ENCODE measurements at regions not wholly inside any gene's neighbourhood (a gene's known extent, or its start where the extent isn't known, plus 50 kb on each side); places are given as distances from the start of the nearest gene placed in this dataset.
"Not testable (repeated sequence)": the region's sequence is repeated elsewhere in the genome, so short reads cannot be mapped to it uniquely, and the experiment has no call there.

- DNase-seq: no peak
These were observed 111.4 kb upstream of the PLAAT1 start for GRCh38 chr3:193129607-193130006.

DNA sequence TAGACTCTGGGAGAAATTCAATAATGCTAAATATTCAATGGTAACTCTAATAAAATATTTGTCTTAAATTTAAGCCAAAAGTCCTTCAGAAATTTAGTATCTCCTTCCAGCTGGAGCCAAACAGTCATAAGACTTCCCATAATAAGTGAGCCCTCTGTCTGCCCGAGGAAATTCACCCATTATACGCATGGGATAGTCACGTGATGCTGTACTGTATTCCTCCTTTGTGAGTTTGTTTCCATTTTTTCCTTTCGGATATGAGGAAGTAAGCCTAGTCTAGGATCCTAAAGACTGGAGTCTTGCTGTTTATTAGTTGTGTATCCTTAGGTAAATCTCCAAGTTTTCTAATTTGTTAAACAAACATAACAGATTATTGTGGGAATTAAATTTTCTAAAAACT, 110.4 kb upstream of the PLAAT1 start:
- no peak for DNase-seq

DNA sequence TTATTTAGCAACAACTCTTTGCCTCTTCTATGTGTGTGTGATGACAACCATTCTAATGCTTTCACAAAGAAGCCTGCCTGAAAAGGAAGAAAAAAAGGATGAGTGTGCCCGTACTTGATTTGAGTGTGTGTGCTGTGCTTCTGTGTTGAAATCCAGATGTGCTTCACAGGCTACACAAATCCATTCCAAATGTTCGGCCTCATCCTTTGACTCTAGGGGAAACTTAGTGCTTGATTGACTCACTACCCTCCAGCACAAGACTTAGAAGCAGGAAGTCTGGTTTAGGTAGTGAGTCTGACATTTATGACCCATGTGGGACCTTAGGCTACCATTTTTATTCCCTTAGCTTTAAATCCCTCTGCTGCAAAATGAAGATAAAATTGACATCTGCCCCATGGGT, 108.8 kb upstream of the PLAAT1 start:
- peak; percentile 74 for DNase-seq

DNA sequence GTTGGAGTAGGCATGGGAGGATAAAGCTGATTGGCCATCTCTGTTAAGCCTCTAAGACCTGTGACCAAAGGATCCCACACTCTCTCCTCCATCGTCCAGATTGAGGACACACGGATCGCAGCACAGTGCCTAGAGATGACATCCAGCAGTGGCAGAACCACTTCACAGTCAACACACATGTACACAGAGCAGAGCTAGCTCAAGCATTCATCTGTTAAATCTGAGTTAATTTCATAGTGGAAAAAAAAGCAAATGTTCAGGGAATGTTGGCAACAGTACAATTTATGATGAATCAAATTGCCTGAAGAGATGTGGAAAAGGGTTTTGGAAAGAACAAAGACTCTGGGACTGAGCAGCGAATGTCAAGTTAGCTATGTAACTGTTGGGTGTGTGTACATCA, 108.1 kb upstream of the PLAAT1 start:
- DNase-seq: peak; percentile 81

GRCh38 chr3:193134856-193135255, 106.2 kb upstream of the PLAAT1 start:
- peak; percentile 95 for DNase-seq

DNA sequence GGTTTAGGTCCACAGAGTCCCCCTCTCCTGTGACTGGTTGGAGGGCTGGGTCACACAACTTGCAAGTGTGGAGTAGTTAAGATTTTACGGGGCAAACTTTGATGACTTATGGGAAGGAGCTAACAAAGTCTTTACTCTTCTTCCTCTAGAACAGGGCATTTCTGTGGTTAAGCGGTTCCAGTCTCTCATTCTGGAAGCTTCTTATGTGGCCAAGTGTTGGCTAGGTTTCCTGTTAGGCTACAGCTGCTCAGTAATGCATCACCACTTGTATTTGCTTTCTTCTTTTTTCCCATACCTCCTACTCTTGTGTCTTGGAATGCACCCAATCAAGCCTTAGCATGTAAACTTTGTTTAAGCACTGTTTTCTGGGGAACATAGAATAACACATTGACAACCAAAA, 100.6 kb upstream of the PLAAT1 start:
- DNase-seq: peak; percentile 73

DNA sequence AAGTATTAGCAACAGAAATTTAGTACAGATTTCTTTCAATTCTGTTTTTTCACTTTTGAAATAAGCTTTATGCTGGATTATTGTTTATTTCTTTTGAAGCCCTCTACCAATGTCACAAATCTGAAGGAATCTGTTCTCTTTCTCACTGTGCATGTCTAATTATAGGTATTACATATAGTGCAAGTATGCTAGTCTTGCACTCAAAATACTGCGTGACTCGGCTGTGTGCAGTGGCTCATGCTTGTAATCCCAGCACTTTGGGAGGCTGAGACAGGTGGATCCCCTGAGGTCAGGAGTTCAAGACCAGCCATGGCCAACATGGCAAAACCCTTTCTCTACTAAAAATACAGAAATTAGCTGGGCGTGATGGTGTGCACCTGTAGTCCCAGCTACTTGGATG, 95.8 kb upstream of the PLAAT1 start:
- DNase-seq: no peak

DNA sequence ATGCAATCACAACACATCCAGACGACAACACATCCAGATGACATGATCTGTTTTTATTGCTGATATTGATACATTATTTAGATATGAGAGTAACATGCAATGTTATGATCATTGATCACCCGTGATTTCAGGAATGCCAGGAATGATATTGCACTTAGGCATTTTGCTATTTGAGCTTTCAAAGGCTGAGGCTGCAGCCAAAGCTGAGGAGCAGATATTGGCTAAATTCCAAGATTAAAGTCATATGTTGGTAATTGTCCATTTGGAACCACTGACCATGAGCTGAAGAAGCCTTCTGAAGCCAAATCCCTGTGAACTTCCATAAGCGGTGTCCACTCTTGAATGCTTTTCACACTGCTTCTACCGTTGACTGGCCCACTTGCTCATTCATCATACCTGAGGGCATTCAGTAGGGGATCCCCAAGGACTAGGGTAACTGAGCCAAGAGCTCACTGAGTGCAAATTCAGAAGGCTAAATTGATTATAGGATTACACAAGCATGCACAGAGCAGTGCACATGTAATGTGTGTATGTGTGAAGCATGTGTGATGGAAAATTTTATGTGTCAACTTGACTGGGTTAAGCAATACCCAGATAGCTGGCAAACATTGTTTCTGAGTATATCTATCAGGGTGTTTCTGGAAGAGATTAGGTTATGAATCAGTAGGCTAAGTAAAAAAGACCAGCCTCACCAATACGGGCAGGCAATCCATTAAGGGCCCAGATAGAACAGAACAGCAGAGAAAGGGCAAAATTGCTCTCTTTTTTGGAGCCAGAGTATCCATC, 92.1 kb upstream of the PLAAT1 start:
- peak; percentile 26 for DNase-seq

GRCh38 chr3:193149998-193150397, 91.0 kb upstream of the PLAAT1 start:
- no peak for DNase-seq

DNA sequence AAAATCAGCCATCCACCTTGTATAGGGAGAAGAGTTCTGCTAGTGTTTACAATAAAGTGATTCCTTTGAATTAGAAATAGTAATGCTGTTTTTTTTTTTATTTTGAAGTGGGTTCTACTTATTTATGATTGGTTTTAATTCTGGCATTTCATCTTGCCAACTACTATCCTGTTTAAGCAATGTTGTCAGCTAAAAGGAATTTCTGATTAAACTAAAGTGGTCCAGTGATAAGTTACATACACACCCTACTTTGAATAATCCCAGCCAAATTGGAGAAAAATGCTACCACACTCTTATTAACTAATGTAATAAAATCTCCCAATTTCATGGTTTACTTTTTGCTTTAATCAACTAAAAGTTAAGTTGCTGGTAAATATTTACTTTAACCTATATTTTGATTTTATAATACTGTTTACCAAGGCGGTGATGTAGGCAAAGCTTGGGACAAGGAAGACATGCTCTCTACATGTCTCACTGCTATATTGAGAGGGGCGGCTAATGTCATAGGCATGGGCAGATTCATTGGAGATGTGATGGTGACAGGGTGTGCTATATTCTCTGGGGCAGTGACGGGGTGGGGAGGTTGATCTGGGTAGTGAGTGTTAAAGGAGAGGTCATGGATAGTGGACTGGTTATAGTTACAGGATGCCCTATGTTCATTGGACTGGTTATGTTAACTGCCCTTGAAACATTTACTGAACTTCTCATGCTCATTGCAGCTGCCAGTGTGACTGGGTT, 85.8 kb upstream of the PLAAT1 start:
- DNase-seq: not testable (repeated sequence)

- DNase-seq: no peak
These were observed 84.0 kb upstream of the PLAAT1 start for GRCh38 chr3:193157051-193157450.

- DNase-seq: no peak
These were observed 75.4 kb upstream of the PLAAT1 start for GRCh38 chr3:193165431-193166120.

- DNase-seq: no peak
These were observed 72.1 kb upstream of the PLAAT1 start for GRCh38 chr3:193168931-193169330.

DNA sequence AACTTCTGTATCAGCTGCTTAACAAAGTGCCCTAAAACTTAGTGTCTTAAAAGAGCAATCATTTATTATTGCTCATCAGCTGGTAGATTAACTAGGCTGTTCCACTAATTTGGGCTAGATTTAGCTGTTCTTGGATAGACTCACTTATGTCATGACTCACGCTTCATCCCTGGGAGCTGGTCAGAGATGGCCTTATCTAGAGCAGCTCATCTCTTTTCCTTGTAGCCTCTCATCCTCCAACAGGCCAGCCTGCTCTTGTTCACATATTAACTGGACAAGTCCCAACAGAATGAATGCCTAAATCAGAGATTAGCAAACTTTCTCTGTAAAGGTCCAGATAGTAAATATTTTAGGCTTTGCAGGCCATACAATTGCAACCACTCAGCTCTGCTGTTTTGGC, 66.9 kb upstream of the PLAAT1 start:
- DNase-seq: no peak

GRCh38 chr3:193179332-193180012, 61.5 kb upstream of the PLAAT1 start:
- DNase-seq: not testable (repeated sequence)

GRCh38 chr3:193187070-193187722, 53.8 kb upstream of the PLAAT1 start:
- no peak for DNase-seq

GRCh38 chr3:193190146-193190786, 50.8 kb upstream of the PLAAT1 start:
- DNase-seq: no peak
